PC-3 (cell line): ENCODE measurements at regions not wholly inside any gene's neighbourhood (a gene's known extent, or its start where the extent isn't known, plus 50 kb on each side); places are given as distances from the start of the nearest gene placed in this dataset.

Experiments used
- EZH2 ChIP-seq: fragments of 300-600 bp; sonication (generic); IDR thresholded peaks from one replicate; pipeline ENCODE4 v1.6.1; 2017; ENCODE audit warnings: antibody characterized with exemption, mild to moderate bottlenecking, low read length; ENCODE audit not compliant: unreplicated experiment
- EZH2phosphoT487 ChIP-seq: fragments of 300-600 bp; sonication (generic); IDR thresholded peaks from 2 replicates; pipeline ENCODE4 v1.6.1; 2018; ENCODE audit warnings: mild to moderate bottlenecking, antibody characterized with exemption, low read length, borderline replicate concordance
- TF ChIP-seq, protein P1 (sequence below): fragments of 300-600 bp; sonication (generic); conservative IDR thresholded peaks from 2 replicates; pipeline ENCODE4 v1.5.1; 2017; ENCODE audit warnings: antibody characterized with exemption, low read depth, mild to moderate bottlenecking, low read length

GRCh38 chr1:83763361-83764095 is 235.4 kb downstream of the TTLL7 start:
- TF ChIP-seq, protein P1, sequence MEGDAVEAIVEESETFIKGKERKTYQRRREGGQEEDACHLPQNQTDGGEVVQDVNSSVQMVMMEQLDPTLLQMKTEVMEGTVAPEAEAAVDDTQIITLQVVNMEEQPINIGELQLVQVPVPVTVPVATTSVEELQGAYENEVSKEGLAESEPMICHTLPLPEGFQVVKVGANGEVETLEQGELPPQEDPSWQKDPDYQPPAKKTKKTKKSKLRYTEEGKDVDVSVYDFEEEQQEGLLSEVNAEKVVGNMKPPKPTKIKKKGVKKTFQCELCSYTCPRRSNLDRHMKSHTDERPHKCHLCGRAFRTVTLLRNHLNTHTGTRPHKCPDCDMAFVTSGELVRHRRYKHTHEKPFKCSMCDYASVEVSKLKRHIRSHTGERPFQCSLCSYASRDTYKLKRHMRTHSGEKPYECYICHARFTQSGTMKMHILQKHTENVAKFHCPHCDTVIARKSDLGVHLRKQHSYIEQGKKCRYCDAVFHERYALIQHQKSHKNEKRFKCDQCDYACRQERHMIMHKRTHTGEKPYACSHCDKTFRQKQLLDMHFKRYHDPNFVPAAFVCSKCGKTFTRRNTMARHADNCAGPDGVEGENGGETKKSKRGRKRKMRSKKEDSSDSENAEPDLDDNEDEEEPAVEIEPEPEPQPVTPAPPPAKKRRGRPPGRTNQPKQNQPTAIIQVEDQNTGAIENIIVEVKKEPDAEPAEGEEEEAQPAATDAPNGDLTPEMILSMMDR, result no peak
- TF ChIP-seq EZH2phosphoT487 (no peak), EZH2 (no peak)
